ENCODE measurements at regions not wholly inside any gene's neighbourhood (a gene's known extent, or its start where the extent isn't known, plus 50 kb on each side); places are given as distances from the start of the nearest gene placed in this dataset.

DNA sequence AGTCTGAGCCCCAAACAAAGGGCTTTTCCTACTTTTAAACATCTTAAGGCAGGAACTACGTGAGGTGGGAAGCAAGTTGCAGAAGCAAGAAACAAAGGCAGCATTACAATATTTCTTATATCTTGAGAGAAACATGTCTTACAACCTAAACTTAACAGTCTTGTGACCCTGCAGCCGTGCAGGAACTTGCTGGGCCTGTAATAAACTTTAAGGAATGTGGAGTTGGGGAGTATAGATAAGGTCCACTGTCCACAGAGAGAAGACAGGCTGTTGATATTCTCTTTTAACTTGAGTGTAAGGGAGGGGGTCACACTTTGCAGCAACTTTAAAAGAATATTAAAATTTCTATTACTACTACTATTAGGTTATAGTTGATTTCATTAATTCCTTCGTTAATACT lies 214.6 kb upstream of the HTR2A start:
- Mint-ChIP-seq H3K9me3 (peaks cover 0 to 3% (median 0%) of the 10 kb centered on the region in 8 donors), H3K4me3 (no peak overlapping the region), H3K27me3 (peaks cover 0 to 1% of the 10 kb centered on the region in 2 donors), H3K36me3 (no peaks in the 10 kb centered on the region), H3K4me1 (no peaks in the 10 kb centered on the region), H3K27ac (no peak overlapping the region)
- H3K36me3 ChIP-seq (ENCODE audit: insufficient read depth, low read length): no peaks in the 10 kb centered on the region
- intact Hi-C loops (cut with micrococcal nuclease): no loop called here
- no peak for DNase-seq
- no peaks in the 10 kb centered on the region for H3K27me3 ChIP-seq (ENCODE audit: insufficient read depth, low read length)
- H3K4me1 ChIP-seq (ENCODE audit: insufficient read depth, low read length): no peaks in the 10 kb centered on the region
- H3K4me3 ChIP-seq (ENCODE audit: low read length in 2 of 2): no peak overlapping the region
- POLR2A ChIA-PET (ENCODE audit: partially characterized antibody): no interaction called here
- CTCF ChIA-PET (ENCODE audit: partially characterized antibody): no interaction called here
- no peaks in the 10 kb centered on the region for H3K9me3 ChIP-seq (ENCODE audit: control insufficient read depth in 1 of 2, low read length in 2 of 2)
- no peak overlapping the region for H3K27ac ChIP-seq (ENCODE audit: low read depth, low read length)

GRCh38 chr13:47110833-47111240 lies 214.0 kb upstream of the HTR2A start:
- CTCF ChIA-PET (ENCODE audit: partially characterized antibody): no interaction called here
- H3K36me3 Mint-ChIP-seq: no peaks in the 10 kb centered on the region
- H3K27ac Mint-ChIP-seq: no peak overlapping the region
- peaks cover 0 to 3% (median 0%) of the 10 kb centered on the region in 8 donors for H3K9me3 Mint-ChIP-seq
- POLR2A ChIA-PET (ENCODE audit: partially characterized antibody): no interaction called here
- H3K4me3 Mint-ChIP-seq: no peak overlapping the region
- no peaks in the 10 kb centered on the region for H3K27me3 ChIP-seq (ENCODE audit: insufficient read depth, low read length)
- H3K27me3 Mint-ChIP-seq: peaks cover 0 to 1% of the 10 kb centered on the region in 2 donors
- DNase-seq: no peak
- H3K4me1 Mint-ChIP-seq: no peaks in the 10 kb centered on the region
- no peak overlapping the region for H3K27ac ChIP-seq (ENCODE audit: low read depth, low read length)
- no peak overlapping the region for H3K4me3 ChIP-seq (ENCODE audit: low read length in 2 of 2)
- intact Hi-C loops (cut with micrococcal nuclease): no loop called here
- H3K36me3 ChIP-seq (ENCODE audit: insufficient read depth, low read length): no peaks in the 10 kb centered on the region
- no peaks in the 10 kb centered on the region for H3K4me1 ChIP-seq (ENCODE audit: insufficient read depth, low read length)
- H3K9me3 ChIP-seq (ENCODE audit: control insufficient read depth in 1 of 2, low read length in 2 of 2): no peaks in the 10 kb centered on the region

DNA sequence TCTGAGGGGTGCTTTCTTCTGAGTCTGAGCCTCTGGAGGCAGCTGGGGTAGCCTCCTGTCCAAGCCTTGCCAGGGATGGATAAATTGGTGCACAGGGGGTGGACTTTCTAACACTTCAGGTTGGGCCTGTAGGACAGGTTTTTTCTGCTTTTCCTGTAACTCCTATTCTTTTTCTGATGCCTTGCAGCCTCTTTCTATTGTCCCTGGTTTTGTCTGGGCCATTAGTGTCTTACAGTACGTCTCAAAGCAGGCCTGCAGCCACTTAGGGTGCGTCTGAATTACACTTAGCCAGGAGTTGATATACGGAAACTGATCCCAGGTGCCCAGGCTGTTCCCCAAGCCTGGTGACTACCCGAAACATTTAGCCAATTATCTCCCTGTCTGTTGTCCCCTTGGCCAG lies 213.3 kb upstream of the HTR2A start:
- H3K4me3 Mint-ChIP-seq: no peak overlapping the region
- H3K27me3 Mint-ChIP-seq: peaks cover 0 to 1% of the 10 kb centered on the region in 2 donors
- no peak overlapping the region for H3K27ac ChIP-seq (ENCODE audit: low read depth, low read length)

GRCh38 chr13:47109028-47109427 lies 212.2 kb upstream of the HTR2A start:
- no peaks in the 10 kb centered on the region for H3K4me1 Mint-ChIP-seq
- H3K36me3 Mint-ChIP-seq: no peaks in the 10 kb centered on the region
- H3K27me3 Mint-ChIP-seq: peaks cover 0 to 1% of the 10 kb centered on the region in 2 donors
- H3K27me3 ChIP-seq (ENCODE audit: insufficient read depth, low read length): no peaks in the 10 kb centered on the region
- H3K4me3 Mint-ChIP-seq: no peak overlapping the region
- no peaks in the 10 kb centered on the region for H3K4me1 ChIP-seq (ENCODE audit: insufficient read depth, low read length)
- H3K9me3 Mint-ChIP-seq: peaks cover 0 to 3% (median 0%) of the 10 kb centered on the region in 8 donors
- H3K27ac ChIP-seq (ENCODE audit: low read depth, low read length): no peak overlapping the region
- no peaks in the 10 kb centered on the region for H3K9me3 ChIP-seq (ENCODE audit: control insufficient read depth in 1 of 2, low read length in 2 of 2)
- no peak overlapping the region for H3K27ac Mint-ChIP-seq
- intact Hi-C loops (cut with micrococcal nuclease): no loop called here
- H3K36me3 ChIP-seq (ENCODE audit: insufficient read depth, low read length): no peaks in the 10 kb centered on the region
- no peak for DNase-seq
- ChIA-PET POLR2A (ENCODE audit: partially characterized antibody) (no interaction called here), CTCF (ENCODE audit: partially characterized antibody) (no interaction called here)
- H3K4me3 ChIP-seq (ENCODE audit: low read length in 2 of 2): no peak overlapping the region

More for the DNA sequence above, 213.3 kb upstream of the HTR2A start:
- DNase-seq: no peak
- ChIA-PET CTCF (ENCODE audit: partially characterized antibody) (no interaction called here), POLR2A (ENCODE audit: partially characterized antibody) (no interaction called here)
- no peaks in the 10 kb centered on the region for H3K27me3 ChIP-seq (ENCODE audit: insufficient read depth, low read length)
- no peaks in the 10 kb centered on the region for H3K36me3 Mint-ChIP-seq
- no peaks in the 10 kb centered on the region for H3K4me1 Mint-ChIP-seq
- no peak overlapping the region for H3K4me3 ChIP-seq (ENCODE audit: low read length in 2 of 2)
- H3K4me1 ChIP-seq (ENCODE audit: insufficient read depth, low read length): no peaks in the 10 kb centered on the region
- no peaks in the 10 kb centered on the region for H3K9me3 ChIP-seq (ENCODE audit: control insufficient read depth in 1 of 2, low read length in 2 of 2)
- intact Hi-C loops (cut with micrococcal nuclease): no loop called here
- H3K36me3 ChIP-seq (ENCODE audit: insufficient read depth, low read length): no peaks in the 10 kb centered on the region
- H3K9me3 Mint-ChIP-seq: peaks cover 0 to 3% (median 0%) of the 10 kb centered on the region in 8 donors
- no peak overlapping the region for H3K27ac Mint-ChIP-seq

DNA sequence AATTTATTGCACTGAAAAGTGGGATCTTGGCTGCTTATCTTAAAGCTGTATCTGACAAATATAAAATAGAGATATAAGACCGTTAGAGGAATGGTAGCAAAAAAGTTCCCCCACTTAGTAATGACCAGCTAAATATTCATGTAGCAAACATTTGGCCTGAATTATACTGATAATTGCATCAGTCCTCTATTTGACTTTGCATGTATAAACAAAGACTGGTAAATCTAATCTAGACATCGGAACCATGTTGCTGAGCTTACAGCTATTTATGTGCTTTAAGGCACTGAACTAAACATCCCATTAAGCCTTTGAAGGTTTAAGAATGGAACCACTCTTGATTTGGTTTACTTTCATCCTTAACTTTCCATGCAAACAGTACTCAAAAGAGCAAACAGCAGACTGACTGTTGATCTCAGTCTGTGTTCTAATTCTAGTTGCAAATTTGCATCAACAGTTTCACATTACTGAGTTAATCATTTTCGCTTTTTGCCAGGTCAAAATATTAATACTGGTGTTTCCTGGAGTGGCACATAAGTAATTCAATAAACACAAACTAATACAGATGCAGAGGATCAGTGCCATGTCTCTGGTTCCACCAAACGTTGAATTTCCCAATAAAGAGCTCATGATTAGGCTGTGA lies 203.5 kb upstream of the HTR2A start:
- POLR2A ChIA-PET (ENCODE audit: partially characterized antibody): no interaction called here
- no peaks in the 10 kb centered on the region for H3K27me3 ChIP-seq (ENCODE audit: insufficient read depth, low read length)
- H3K36me3 ChIP-seq (ENCODE audit: insufficient read depth, low read length): no peaks in the 10 kb centered on the region
- H3K9me3 Mint-ChIP-seq: peaks cover 0 to 4% (median 0%) of the 10 kb centered on the region in 8 donors
- H3K27ac Mint-ChIP-seq: no peak overlapping the region
- intact Hi-C loops (cut with micrococcal nuclease): no loop called here
- no peaks in the 10 kb centered on the region for H3K4me1 Mint-ChIP-seq
- H3K9me3 ChIP-seq (ENCODE audit: control insufficient read depth in 1 of 2, low read length in 2 of 2): no peaks in the 10 kb centered on the region
- no peak overlapping the region for H3K27ac ChIP-seq (ENCODE audit: low read depth, low read length)
- H3K4me3 ChIP-seq (ENCODE audit: low read length in 2 of 2): no peak overlapping the region
- DNase-seq: no peak
- H3K27me3 Mint-ChIP-seq: peaks cover 0 to 2% of the 10 kb centered on the region in 2 donors
- CTCF ChIA-PET (ENCODE audit: partially characterized antibody): no interaction called here
- H3K4me3 Mint-ChIP-seq: no peak overlapping the region
- no peaks in the 10 kb centered on the region for H3K36me3 Mint-ChIP-seq
- H3K4me1 ChIP-seq (ENCODE audit: insufficient read depth, low read length): no peaks in the 10 kb centered on the region

- ChIA-PET CTCF (ENCODE audit: partially characterized antibody) (no interaction called here), POLR2A (ENCODE audit: partially characterized antibody) (no interaction called here)
- Histone ChIP-seq H3K4me1 (ENCODE audit: insufficient read depth, low read length) (no peaks in the 10 kb centered on the region), H3K4me3 (ENCODE audit: low read length in 2 of 2) (no peak overlapping the region), H3K9me3 (ENCODE audit: control insufficient read depth in 1 of 2, low read length in 2 of 2) (no peaks in the 10 kb centered on the region), H3K27me3 (ENCODE audit: insufficient read depth, low read length) (no peaks in the 10 kb centered on the region), H3K36me3 (ENCODE audit: insufficient read depth, low read length) (no peaks in the 10 kb centered on the region), H3K27ac (ENCODE audit: low read depth, low read length) (no peak overlapping the region)
- Mint-ChIP-seq H3K27me3 (peaks cover 1 to 2% of the 10 kb centered on the region in 2 donors), H3K4me1 (no peaks in the 10 kb centered on the region), H3K36me3 (no peaks in the 10 kb centered on the region), H3K4me3 (no peak overlapping the region), H3K27ac (no peak overlapping the region), H3K9me3 (peaks cover 0 to 4% (median 0%) of the 10 kb centered on the region in 8 donors)
- no peak for DNase-seq
- intact Hi-C loops (cut with micrococcal nuclease): no loop called here
These were observed 198.0 kb upstream of the HTR2A start for GRCh38 chr13:47094734-47095434.

DNA sequence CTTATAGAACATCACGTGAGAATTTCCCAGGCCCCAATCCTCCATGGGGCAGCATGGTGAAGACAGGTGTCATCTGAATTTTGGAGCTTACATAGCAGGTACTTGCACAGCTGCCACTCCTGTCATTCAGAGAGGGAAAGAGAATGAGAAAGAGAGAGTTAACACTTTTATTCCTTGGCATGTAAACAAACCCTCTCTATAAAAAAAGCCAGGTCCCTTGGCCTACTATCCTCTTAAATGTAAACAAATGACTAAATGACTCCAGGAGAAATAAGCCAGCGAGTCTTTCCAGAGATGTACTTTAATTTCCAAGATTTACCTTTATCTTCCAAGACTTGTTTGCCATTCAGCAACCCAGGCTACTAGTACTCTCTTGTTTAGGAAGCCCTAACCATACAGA lies 195.3 kb upstream of the HTR2A start:
- CTCF ChIA-PET (ENCODE audit: partially characterized antibody): no interaction called here
- H3K27me3 Mint-ChIP-seq: peaks cover 1 to 2% of the 10 kb centered on the region in 2 donors

More for the DNA sequence above, 195.3 kb upstream of the HTR2A start:
- Histone ChIP-seq H3K4me3 (ENCODE audit: low read length in 2 of 2) (no peak overlapping the region), H3K27me3 (ENCODE audit: insufficient read depth, low read length) (no peaks in the 10 kb centered on the region), H3K4me1 (ENCODE audit: insufficient read depth, low read length) (no peaks in the 10 kb centered on the region), H3K36me3 (ENCODE audit: insufficient read depth, low read length) (no peaks in the 10 kb centered on the region), H3K9me3 (ENCODE audit: control insufficient read depth in 1 of 2, low read length in 2 of 2) (no peaks in the 10 kb centered on the region), H3K27ac (ENCODE audit: low read depth, low read length) (no peak overlapping the region)
- no peaks in the 10 kb centered on the region for H3K36me3 Mint-ChIP-seq
- peaks cover 0 to 4% (median 0%) of the 10 kb centered on the region in 8 donors for H3K9me3 Mint-ChIP-seq
- POLR2A ChIA-PET (ENCODE audit: partially characterized antibody): no interaction called here
- no peak overlapping the region for H3K27ac Mint-ChIP-seq
- DNase-seq: no peak
- intact Hi-C loops (cut with micrococcal nuclease): no loop called here
- no peak overlapping the region for H3K4me3 Mint-ChIP-seq
- no peaks in the 10 kb centered on the region for H3K4me1 Mint-ChIP-seq

Data from CD4-positive, alpha-beta memory T cell (primary cell).